Psoas muscle (tissue), 7 donors: ENCODE measurements at regions not wholly inside any gene's neighbourhood (a gene's known extent, or its start where the extent isn't known, plus 50 kb on each side); places are given as distances from the start of the nearest gene placed in this dataset.

Experiments used
- ATAC-seq, 4 donors: fragments of 200-7000 bp; cut with Tn5 transposase; one replicate each; pipeline ENCODE4 v1.9.1; 2020; ENCODE audit warnings: moderate library complexity in 3 of 4, mild to moderate bottlenecking in 2 of 4
- DNase-seq, 2 donors: peaks; one replicate each; pipeline ENCODE4 v3.0.0-alpha.2; 2020
- H3K27ac ChIP-seq: fragments of 200-600 bp; one replicate; pipeline ENCODE4 v1.8.0; 2022
- H3K27me3 ChIP-seq, 3 donors: fragments of 200-600 bp in 1 of 3; one replicate each; pipeline versions ENCODE4 v1.6.1 to v1.8.0; 2013 to 2022; ENCODE audit warnings: low read length in 2 of 3, mild to moderate bottlenecking in 2 of 3, moderate library complexity in 1 of 3; ENCODE audit not compliant: insufficient read depth in 3 of 3
- H3K36me3 ChIP-seq, 2 donors: fragments of 200-600 bp in 1 of 2; one replicate each; pipeline versions ENCODE4 v1.6.1 to v1.8.0; 2013 to 2022; ENCODE audit warnings: low read depth in 1 of 2, mild to moderate bottlenecking in 1 of 2, moderate library complexity in 1 of 2; ENCODE audit not compliant: insufficient read depth in 1 of 2
- H3K4me1 ChIP-seq: fragments of 200-600 bp; one replicate; pipeline ENCODE4 v1.8.0; 2022
- H3K4me3 ChIP-seq: fragments of 200-600 bp; one replicate; pipeline ENCODE4 v1.8.0; 2022; ENCODE audit warnings: mild to moderate bottlenecking
- H3K9me3 ChIP-seq: fragments of 200-600 bp; one replicate; pipeline ENCODE4 v1.8.0; 2022
- CTCF ChIP-seq: fragments of 200-600 bp; IDR thresholded peaks from one replicate; pipeline ENCODE4 v1.8.0; 2022; ENCODE audit warnings: antibody characterized with exemption
- WGBS, 3 donors: extraction: QIAGEN DNeasy Blood & Tissue Kit; methylation state at CpG; one replicate each; pipeline versions ENCODE4 v1.1.6 to v1.1.7; 2013; 5-methylcytosine and 5-hydroxymethylcytosine counted together
- intact Hi-C, 2 donors: fragments of 100-400 bp; cut with DNase I; formaldehyde crosslinking; loops; one replicate each; pipeline versions ENCODE4 v1.11.0 to v1.14.2; 2022
- donor health status: healthy with polysubstance abuse.
- donor health status: DM: no; HTN: no; CAD: no; lungs with moderate emphysema.
- donor health status: Bipolar disorder and iron deficiency.
- donor health status: healthy.
- donor health status: DM: yes; HTN: yes; CAD: no.
- donor health status: DM: no; HTN: no; CAD: no.
- donor health status: DM: yes; HTN: yes; CAD: no.

GRCh38 chr9:71349218-71349617 lies 227.8 kb upstream of the TRPM3 start:
- H3K9me3 ChIP-seq = no peaks in the 10 kb centered on the region
- ATAC-seq (no peak), DNase-seq (no peak)
- no peak for TF ChIP-seq CTCF
- H3K4me1 ChIP-seq = no peaks in the 10 kb centered on the region
- H3K27ac ChIP-seq = no peak overlapping the region
- H3K27me3 ChIP-seq = no peaks in the 10 kb centered on the region
- H3K4me3 ChIP-seq = no peak overlapping the region
- intact Hi-C loops = no loop called here
- no peaks in the 10 kb centered on the region for H3K36me3 ChIP-seq
- WGBS, 3 donors = 75 to 78% (median 76%) methylated on average over 4 of the region's 4 CpGs

- no peak for TF ChIP-seq CTCF
These were observed 211.9 kb upstream of the TRPM3 start for GRCh38 chr9:71333321-71333720.

GRCh38 chr9:71331603-71332002 lies 210.2 kb upstream of the TRPM3 start:
- TF ChIP-seq CTCF = no peak
- intact Hi-C loops = no loop called here
- H3K4me1 ChIP-seq = no peaks in the 10 kb centered on the region
- DNase-seq (no peak), ATAC-seq (no peak)
- 52 to 66% (median 60%) methylated on average over 2 of the region's 2 CpGs for WGBS, 3 donors
- no peaks in the 10 kb centered on the region for H3K36me3 ChIP-seq
- no peaks in the 10 kb centered on the region for H3K9me3 ChIP-seq
- no peak overlapping the region for H3K27ac ChIP-seq
- H3K27me3 ChIP-seq = no peaks in the 10 kb centered on the region
- H3K4me3 ChIP-seq = no peak overlapping the region

More at GRCh38 chr9:71333321-71333720, 211.9 kb upstream of the TRPM3 start:
- Histone ChIP-seq H3K9me3 (no peaks in the 10 kb centered on the region), H3K4me3 (no peak overlapping the region), H3K4me1 (no peaks in the 10 kb centered on the region), H3K27me3 (no peaks in the 10 kb centered on the region), H3K27ac (no peak overlapping the region), H3K36me3 (no peaks in the 10 kb centered on the region)
- DNase-seq = no peak
- intact Hi-C loops = no loop called here
- WGBS, 3 donors = 73 to 82% (median 81%) methylated on average over 3 of the region's 3 CpGs
- no peak for ATAC-seq

GRCh38 chr9:71329873-71330272 lies 208.5 kb upstream of the TRPM3 start:
- no peak for TF ChIP-seq CTCF
- Histone ChIP-seq H3K9me3 (no peaks in the 10 kb centered on the region), H3K36me3 (no peaks in the 10 kb centered on the region), H3K4me3 (no peak overlapping the region), H3K27ac (no peak overlapping the region), H3K4me1 (no peaks in the 10 kb centered on the region), H3K27me3 (no peaks in the 10 kb centered on the region)
- WGBS, 3 donors = 81 to 82% (median 81%) methylated on average over 3 of the region's 3 CpGs
- DNase-seq = no peak
- intact Hi-C loops = no loop called here
- no peak for ATAC-seq

- Histone ChIP-seq H3K36me3 (no peaks in the 10 kb centered on the region), H3K4me1 (no peaks in the 10 kb centered on the region), H3K27me3 (no peaks in the 10 kb centered on the region), H3K9me3 (no peaks in the 10 kb centered on the region), H3K27ac (no peak overlapping the region), H3K4me3 (no peak overlapping the region)
- WGBS, 3 donors = 85 to 96% (median 88%) methylated on average over 1 of the region's 1 CpG
- DNase-seq (no peak), ATAC-seq (no peak)
- intact Hi-C loops = no loop called here
- TF ChIP-seq CTCF = no peak
These were observed 204.9 kb upstream of the TRPM3 start for GRCh38 chr9:71326360-71326759.
